Keratinocyte (primary cell): ENCODE measurements at regions not wholly inside any gene's neighbourhood (a gene's known extent, or its start where the extent isn't known, plus 50 kb on each side); places are given as distances from the start of the nearest gene placed in this dataset.
A peak's percentile ranks its signal among the peaks of the same experiment; 100 is the strongest.

Source experiments
- DNase-seq: peaks from one replicate; pipeline ENCODE4 v3.0.0-alpha.2; 2011; ENCODE audit warnings: low read depth, missing footprints, low spot score
- FAIRE-seq: peaks from 2 replicates; lab custom pipeline; 2011; peaks lifted over from hg19 to GRCh38; lab: Jason Lieb, UNC
- H2AFZ ChIP-seq: 2 replicates; pipeline ENCODE4 v1.6.0; 2012; ENCODE audit warnings: low read length, control low read depth, inconsistent platforms; ENCODE audit not compliant: control insufficient read depth
- H3K27ac ChIP-seq: 2 replicates; pipeline ENCODE4 v1.5.1; 2011; ENCODE audit warnings: low read length; ENCODE audit not compliant: control insufficient read depth, insufficient read depth
- H3K27me3 ChIP-seq: 3 replicates; pipeline ENCODE4 v1.6.0; 2011; ENCODE audit warnings: low read length; ENCODE audit not compliant: control insufficient read depth, insufficient read depth; ENCODE audit errors: extremely low read depth
- H3K36me3 ChIP-seq, 2 experiments: 2 replicates in 1 of 2; 3 replicates in 1 of 2; pipeline ENCODE4 v1.5.1; 2011; ENCODE audit warnings: low read length in 2 of 2, mild to moderate bottlenecking in 1 of 2; ENCODE audit not compliant: control insufficient read depth in 2 of 2, insufficient read depth in 2 of 2; ENCODE audit errors: extremely low read depth in 1 of 2
- H3K4me1 ChIP-seq: 3 replicates; pipeline ENCODE4 v1.5.1; 2011; ENCODE audit warnings: low read length; ENCODE audit not compliant: control insufficient read depth, insufficient read depth; ENCODE audit errors: extremely low read depth
- H3K4me2 ChIP-seq: 3 replicates; pipeline ENCODE4 v1.6.0; 2011; ENCODE audit warnings: low read depth, low read length; ENCODE audit not compliant: control insufficient read depth, insufficient read depth; ENCODE audit errors: extremely low read depth
- H3K4me3 ChIP-seq, 3 experiments: fragments of 200-600 bp in 1 of 3; sonication (generic) in 1 of 3; 2 replicates in 2 of 3; 3 replicates in 1 of 3; pipeline ENCODE4 v1.5.1; 2011 to 2016; ENCODE audit warnings: low read length in 3 of 3, mild to moderate bottlenecking in 3 of 3, control low read depth in 2 of 3, inconsistent platforms in 1 of 3, low read depth in 1 of 3, mixed read lengths in 1 of 3, mixed run types in 1 of 3, moderate library complexity in 1 of 3; ENCODE audit not compliant: control insufficient read depth in 2 of 3, insufficient read depth in 2 of 3; ENCODE audit errors: extremely low read depth in 1 of 3
- H3K79me2 ChIP-seq: 2 replicates; pipeline ENCODE4 v1.6.0; 2012; ENCODE audit warnings: low read length; ENCODE audit not compliant: control insufficient read depth, insufficient read depth
- H3K9ac ChIP-seq: 3 replicates; pipeline ENCODE4 v1.6.0; 2011; ENCODE audit warnings: low read length; ENCODE audit not compliant: control insufficient read depth, insufficient read depth; ENCODE audit errors: extremely low read depth
- H3K9me1 ChIP-seq: 3 replicates; pipeline ENCODE4 v1.6.0; 2011; ENCODE audit warnings: low read length; ENCODE audit not compliant: control insufficient read depth, insufficient read depth; ENCODE audit errors: extremely low read depth
- H3K9me3 ChIP-seq: 2 replicates; pipeline ENCODE4 v1.5.1; 2012; ENCODE audit warnings: low read depth, low read length; ENCODE audit not compliant: control insufficient read depth
- H4K20me1 ChIP-seq: 3 replicates; pipeline ENCODE4 v1.6.0; 2011; ENCODE audit warnings: low read length; ENCODE audit not compliant: control insufficient read depth, insufficient read depth; ENCODE audit errors: extremely low read depth
- EZH2 ChIP-seq: IDR thresholded peaks from one replicate; pipeline ENCODE4 v1.6.1; 2012; ENCODE audit warnings: inconsistent platforms, mild to moderate bottlenecking, low read length, moderate library complexity
- dilution Hi-C: fragments of 300-500 bp; cut with MboI; formaldehyde crosslinking; loops from one replicate; pipeline ENCODE4 v1.7.0; 2020; ENCODE audit warnings: low sequenced_read_pairs; ENCODE audit not compliant: extremely low pct_ligation_motif_present
- TF ChIP-seq, protein P1 (sequence below), 3 experiments: IDR thresholded peaks in 1 of 3; conservative IDR thresholded peaks in 1 of 3; optimal IDR thresholded peaks in 1 of 3; 2 replicates in 2 of 3; 3 replicates in 1 of 3; pipeline versions ENCODE3 to v1.5.1; 2011; ENCODE audit warnings: low read length in 3 of 3, mild to moderate bottlenecking in 3 of 3, moderate library complexity in 2 of 3, control low read depth in 1 of 3, inconsistent platforms in 1 of 3; ENCODE audit not compliant: insufficient read depth in 2 of 3; ENCODE audit errors: extremely low read depth in 1 of 3

GRCh38 chr14:84036840-84037239 is 1493.1 kb upstream of the FLRT2 start:
- no peak overlapping the region for H3K9ac ChIP-seq
- peak overlapping the region in 1 of 3 experiments; percentile 7 for H3K4me3 ChIP-seq
- no peaks in the 10 kb centered on the region for H3K9me3 ChIP-seq
- no peaks in the 10 kb centered on the region for H3K79me2 ChIP-seq
- H3K27me3 ChIP-seq: no peaks in the 10 kb centered on the region
- DNase-seq (no peak), FAIRE-seq (peak; percentile 60)
- peak overlapping the region; percentile 22 for H3K4me2 ChIP-seq
- TF ChIP-seq, protein P1, sequence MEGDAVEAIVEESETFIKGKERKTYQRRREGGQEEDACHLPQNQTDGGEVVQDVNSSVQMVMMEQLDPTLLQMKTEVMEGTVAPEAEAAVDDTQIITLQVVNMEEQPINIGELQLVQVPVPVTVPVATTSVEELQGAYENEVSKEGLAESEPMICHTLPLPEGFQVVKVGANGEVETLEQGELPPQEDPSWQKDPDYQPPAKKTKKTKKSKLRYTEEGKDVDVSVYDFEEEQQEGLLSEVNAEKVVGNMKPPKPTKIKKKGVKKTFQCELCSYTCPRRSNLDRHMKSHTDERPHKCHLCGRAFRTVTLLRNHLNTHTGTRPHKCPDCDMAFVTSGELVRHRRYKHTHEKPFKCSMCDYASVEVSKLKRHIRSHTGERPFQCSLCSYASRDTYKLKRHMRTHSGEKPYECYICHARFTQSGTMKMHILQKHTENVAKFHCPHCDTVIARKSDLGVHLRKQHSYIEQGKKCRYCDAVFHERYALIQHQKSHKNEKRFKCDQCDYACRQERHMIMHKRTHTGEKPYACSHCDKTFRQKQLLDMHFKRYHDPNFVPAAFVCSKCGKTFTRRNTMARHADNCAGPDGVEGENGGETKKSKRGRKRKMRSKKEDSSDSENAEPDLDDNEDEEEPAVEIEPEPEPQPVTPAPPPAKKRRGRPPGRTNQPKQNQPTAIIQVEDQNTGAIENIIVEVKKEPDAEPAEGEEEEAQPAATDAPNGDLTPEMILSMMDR (optimal IDR thresholded peaks at IDR 0.05 in 1 of 3, IDR thresholded peaks at IDR 0.05 in 1 of 3, conservative IDR thresholded peaks at IDR 0.05 in 1 of 3; ENCODE audit: extremely low read depth in 1 of 3, insufficient read depth in 2 of 3, low read length in 3 of 3): no peak
- no peak for TF ChIP-seq EZH2
- peaks cover 4% of the 10 kb centered on the region for H3K4me1 ChIP-seq
- H3K27ac ChIP-seq: no peak overlapping the region
- dilution Hi-C loops: no loop called here
- peak overlapping the region; percentile 22 for H2AFZ ChIP-seq
- H3K36me3 ChIP-seq: no peaks in the 10 kb centered on the region
- H3K9me1 ChIP-seq: no peaks in the 10 kb centered on the region
- no peaks in the 10 kb centered on the region for H4K20me1 ChIP-seq

DNA sequence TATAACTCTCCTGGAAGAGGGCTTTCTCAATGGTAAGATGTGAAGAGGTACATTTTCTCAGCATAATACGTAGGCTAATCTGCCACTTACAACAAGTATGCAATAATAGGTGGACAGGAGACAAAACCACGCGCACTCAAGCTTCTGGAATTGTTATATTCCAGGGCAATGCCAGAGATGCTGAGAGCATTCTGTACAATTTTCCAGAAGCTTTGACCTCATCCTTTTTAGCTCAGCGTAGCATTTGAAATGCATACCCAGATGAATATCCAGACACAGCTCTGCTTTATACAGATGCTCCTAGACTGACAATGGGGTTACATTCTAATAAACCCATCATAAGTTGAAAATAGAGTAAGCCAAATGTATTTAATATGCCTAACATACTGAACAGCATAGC is 1492.4 kb upstream of the FLRT2 start:
- Histone ChIP-seq H2AFZ (no peak overlapping the region), H3K79me2 (no peaks in the 10 kb centered on the region), H3K36me3 (no peaks in the 10 kb centered on the region), H3K4me3 (no peak overlapping the region), H3K9me3 (no peaks in the 10 kb centered on the region), H3K4me2 (no peak overlapping the region), H3K27me3 (no peaks in the 10 kb centered on the region), H3K4me1 (peaks cover 4% of the 10 kb centered on the region), H3K9me1 (no peaks in the 10 kb centered on the region), H3K27ac (no peak overlapping the region), H4K20me1 (no peaks in the 10 kb centered on the region), H3K9ac (no peak overlapping the region)
- no peak for DNase-seq
- TF ChIP-seq, protein P1 (optimal IDR thresholded peaks at IDR 0.05 in 1 of 3, IDR thresholded peaks at IDR 0.05 in 1 of 3, conservative IDR thresholded peaks at IDR 0.05 in 1 of 3; ENCODE audit: extremely low read depth in 1 of 3, insufficient read depth in 2 of 3, low read length in 3 of 3): no peak
- no peak for TF ChIP-seq EZH2
- no peak for FAIRE-seq
- dilution Hi-C loops: no loop called here
